GM19397 (cell line): ENCODE measurements at regions not wholly inside any gene's neighbourhood (a gene's known extent, or its start where the extent isn't known, plus 50 kb on each side); places are given as distances from the start of the nearest gene placed in this dataset.
"Not testable (repeated sequence)": the region's sequence is repeated elsewhere in the genome, so short reads cannot be mapped to it uniquely, and the experiment has no call there.

Source experiments
- ATAC-seq: cut with Tn5 transposase; IDR thresholded peaks from one replicate; pipeline ENCODE4 v1.9.1; 2021; ENCODE audit warnings: mild to moderate bottlenecking, moderate library complexity; ENCODE audit not compliant: unreplicated experiment

- no peak for ATAC-seq
These were observed 517.8 kb upstream of the SLITRK5 start for GRCh38 chr13:87153371-87153770.

GRCh38 chr13:87166348-87166747 is 504.8 kb upstream of the SLITRK5 start:
- ATAC-seq = no peak

- ATAC-seq = no peak
These were observed 502.8 kb upstream of the SLITRK5 start for GRCh38 chr13:87168390-87168789.

- ATAC-seq = no peak
These were observed 501.8 kb upstream of the SLITRK5 start for GRCh38 chr13:87169337-87169736.

GRCh38 chr13:87172166-87172835 is 498.9 kb upstream of the SLITRK5 start:
- no peak for ATAC-seq

- ATAC-seq = not testable (repeated sequence)
These were observed 486.0 kb upstream of the SLITRK5 start for GRCh38 chr13:87185138-87185537.

GRCh38 chr13:87186647-87187046 is 484.5 kb upstream of the SLITRK5 start:
- not testable (repeated sequence) for ATAC-seq

GRCh38 chr13:87191485-87191884 is 479.7 kb upstream of the SLITRK5 start:
- ATAC-seq = not testable (repeated sequence)

- ATAC-seq = no peak
These were observed 472.8 kb upstream of the SLITRK5 start for GRCh38 chr13:87198371-87198770.

GRCh38 chr13:87206708-87207107 is 464.5 kb upstream of the SLITRK5 start:
- ATAC-seq = no peak

- no peak for ATAC-seq
These were observed 463.7 kb upstream of the SLITRK5 start for GRCh38 chr13:87207280-87208003.

- no peak for ATAC-seq
These were observed 462.5 kb upstream of the SLITRK5 start for GRCh38 chr13:87208636-87209035.

- no peak for ATAC-seq
These were observed 436.2 kb upstream of the SLITRK5 start for GRCh38 chr13:87234981-87235380.

- no peak for ATAC-seq
These were observed 435.6 kb upstream of the SLITRK5 start for GRCh38 chr13:87235621-87236020.

- ATAC-seq = no peak
These were observed 426.8 kb upstream of the SLITRK5 start for GRCh38 chr13:87244256-87244890.

- not testable (repeated sequence) for ATAC-seq
These were observed 421.3 kb upstream of the SLITRK5 start for GRCh38 chr13:87249847-87250246.

- no peak for ATAC-seq
These were observed 415.8 kb upstream of the SLITRK5 start for GRCh38 chr13:87255394-87255793.

- no peak for ATAC-seq
These were observed 411.6 kb upstream of the SLITRK5 start for GRCh38 chr13:87259479-87260083.

GRCh38 chr13:87274209-87274819 is 396.9 kb upstream of the SLITRK5 start:
- ATAC-seq = no peak

GRCh38 chr13:87280139-87280538 is 391.0 kb upstream of the SLITRK5 start:
- no peak for ATAC-seq

- ATAC-seq = no peak
These were observed 383.4 kb upstream of the SLITRK5 start for GRCh38 chr13:87287721-87288120.
